ENCODE measurements at regions not wholly inside any gene's neighbourhood (a gene's known extent, or its start where the extent isn't known, plus 50 kb on each side); places are given as distances from the start of the nearest gene placed in this dataset.

DNA sequence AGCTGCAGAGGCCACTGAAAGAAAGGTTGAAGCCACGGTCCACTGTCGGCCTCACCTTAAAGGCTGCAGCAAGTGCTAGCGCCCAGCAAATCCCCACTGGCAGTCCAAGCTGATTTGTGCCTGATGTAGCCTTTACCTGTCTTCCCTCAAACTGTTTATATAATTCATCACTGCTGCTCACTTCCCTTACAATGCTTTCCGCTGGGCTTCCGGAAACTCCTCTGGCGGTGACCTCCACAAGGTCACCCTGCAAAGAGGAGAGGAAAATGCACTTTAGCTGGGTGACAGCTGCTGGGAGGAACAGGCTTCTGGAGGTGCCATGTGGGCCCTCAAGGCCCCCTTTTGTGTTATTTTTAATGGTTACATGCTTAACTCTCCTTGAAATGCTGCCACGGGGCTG, 126.2 kb downstream of the CMPK2 start:
- DNase-seq (ENCODE audit: low spot score), result no peak

DNA sequence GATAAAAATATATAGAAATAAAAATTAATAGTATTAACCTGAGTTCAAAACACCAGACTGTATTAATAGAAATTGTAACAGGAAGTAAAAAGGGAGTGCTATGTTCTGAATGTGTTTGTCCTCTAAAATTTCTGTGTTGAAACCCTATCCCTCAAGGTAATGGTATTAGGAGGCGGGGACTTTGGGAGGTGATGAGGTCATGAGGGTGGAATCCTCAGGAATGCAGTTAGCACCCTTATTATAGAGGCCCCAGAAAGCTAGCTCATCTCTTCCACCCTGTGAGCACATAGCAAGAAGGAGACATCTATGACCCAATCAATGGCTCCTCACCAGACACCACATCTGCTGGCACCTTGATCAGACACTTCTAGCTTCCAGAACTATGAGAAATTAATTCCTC, 124.5 kb downstream of the CMPK2 start:
- DNase-seq (ENCODE audit: low spot score), result peak; percentile 13

DNA sequence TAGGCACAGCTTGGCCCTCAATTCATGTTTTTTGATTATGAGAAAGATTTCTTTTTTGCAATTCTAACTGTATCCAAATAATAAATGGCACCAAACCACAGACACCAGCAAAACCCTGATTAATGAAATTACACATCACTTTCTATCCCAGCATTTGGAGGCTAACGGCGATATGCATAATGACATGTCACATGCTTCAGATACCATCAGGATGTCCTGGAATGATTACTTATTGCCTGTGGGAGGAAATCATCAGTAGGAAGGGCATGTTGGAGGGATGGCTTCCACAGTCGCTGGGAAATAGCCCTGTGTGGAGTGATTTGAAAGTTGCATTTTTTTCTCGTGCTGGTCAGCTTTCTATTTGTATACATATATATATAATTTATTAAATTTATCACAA, 121.7 kb downstream of the CMPK2 start:
- no peak for DNase-seq (ENCODE audit: low spot score)

DNA sequence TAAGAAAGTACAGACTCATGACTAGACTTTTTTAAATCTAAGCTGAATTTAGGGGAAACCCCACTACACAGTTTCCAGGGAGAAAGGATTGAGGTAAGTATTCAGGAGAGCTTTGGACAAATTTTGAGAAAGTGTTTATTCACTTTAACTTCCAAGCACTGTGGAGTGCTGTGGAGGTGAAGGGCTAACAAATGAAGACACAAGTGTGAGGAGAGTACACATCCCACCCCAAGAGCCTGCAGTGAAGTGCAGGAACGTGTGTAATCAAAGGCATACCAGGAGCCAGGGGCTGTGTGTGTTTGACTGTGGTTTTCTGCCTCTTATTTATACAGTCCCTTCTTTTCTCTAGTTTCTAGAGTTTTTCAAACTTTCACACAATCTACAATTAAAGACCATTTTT, 118.3 kb downstream of the CMPK2 start:
- DNase-seq (ENCODE audit: low spot score), result no peak

DNA sequence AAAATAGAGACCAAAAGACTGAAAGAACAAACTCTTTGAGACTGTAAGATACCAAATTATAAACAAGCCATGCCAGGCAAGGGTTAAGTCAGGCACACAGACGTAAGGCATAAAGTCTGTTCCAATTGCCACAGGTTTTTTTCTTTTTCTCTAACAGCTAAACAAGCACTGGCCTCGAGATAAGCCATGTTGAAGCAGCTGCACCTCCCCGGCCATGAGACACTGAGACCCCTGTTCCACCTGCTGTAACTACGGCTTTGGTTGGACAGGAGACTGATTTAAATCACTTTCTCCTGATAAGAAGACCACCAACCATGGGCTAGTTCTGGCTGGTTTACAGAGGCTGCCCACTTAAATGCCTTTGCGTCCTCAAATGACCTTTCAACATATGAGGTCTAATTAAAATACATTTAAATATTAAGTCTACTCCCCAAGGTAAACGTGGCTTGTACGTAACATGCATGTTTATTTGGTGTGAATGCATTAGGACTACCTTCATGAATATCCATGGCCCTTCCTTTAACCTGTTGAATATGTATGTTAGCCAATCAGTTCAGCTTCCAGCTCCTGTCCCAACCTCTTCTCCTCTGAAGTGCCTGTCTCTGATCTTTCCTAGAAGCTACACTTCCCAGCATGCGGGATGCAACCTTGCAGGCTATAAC, 117.2 kb downstream of the CMPK2 start:
- no peak for DNase-seq (ENCODE audit: low spot score)

DNA sequence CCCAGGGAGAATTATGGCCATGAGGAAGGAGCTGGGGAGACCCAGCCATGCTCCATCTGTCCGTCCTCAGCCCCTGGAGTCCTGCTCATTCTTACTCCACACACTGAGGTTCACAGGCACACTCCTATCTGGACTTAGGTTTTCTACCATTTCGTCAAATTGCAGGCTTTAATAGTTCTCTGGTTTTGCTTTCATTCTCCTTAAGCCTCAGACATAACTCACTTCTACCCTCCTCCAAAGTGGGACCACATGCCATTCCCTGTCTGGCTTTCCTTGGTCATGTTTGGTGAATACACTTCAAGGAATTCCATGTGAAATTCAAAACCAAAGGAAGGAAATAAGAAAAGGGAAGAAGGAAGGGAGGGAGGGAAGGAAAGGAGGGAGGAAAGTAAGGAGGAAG, 115.7 kb downstream of the CMPK2 start:
- DNase-seq (ENCODE audit: low spot score), result no peak

DNA sequence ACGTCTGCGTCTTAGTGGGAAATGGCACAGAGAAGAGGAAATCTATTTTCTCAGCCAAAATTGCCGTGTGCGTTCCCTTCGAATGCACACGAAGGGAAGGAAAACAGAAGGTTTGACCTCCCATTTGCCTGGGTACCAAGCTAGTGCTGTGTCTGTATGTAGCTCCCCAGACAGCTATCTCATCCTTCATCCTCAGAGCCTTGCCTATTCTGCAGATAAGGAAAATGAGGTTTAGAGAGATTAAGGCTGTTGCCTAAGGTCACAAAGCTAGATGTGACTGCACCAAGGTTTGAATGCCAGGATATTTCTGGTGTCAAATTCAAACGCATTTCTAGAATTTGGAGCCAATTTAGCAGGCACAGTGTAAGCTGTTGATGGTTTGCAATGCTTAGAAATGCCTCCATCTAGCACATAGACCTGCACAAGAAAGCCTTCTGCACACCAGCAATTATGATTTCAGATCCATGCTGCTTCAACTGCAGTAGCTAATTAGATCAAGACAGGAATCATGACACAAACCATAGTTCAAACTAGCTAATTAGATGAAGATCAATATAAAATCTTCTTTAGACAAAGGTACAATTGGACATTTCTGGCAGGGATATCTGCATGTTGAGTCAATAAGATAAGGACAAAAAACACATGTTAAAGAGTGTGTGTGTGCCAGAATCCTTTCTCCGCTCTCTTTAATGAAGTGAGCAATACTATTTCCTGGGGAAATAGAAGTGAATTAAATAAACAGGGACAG, 115.1 kb downstream of the CMPK2 start:
- DNase-seq (ENCODE audit: low spot score), result no peak

DNA sequence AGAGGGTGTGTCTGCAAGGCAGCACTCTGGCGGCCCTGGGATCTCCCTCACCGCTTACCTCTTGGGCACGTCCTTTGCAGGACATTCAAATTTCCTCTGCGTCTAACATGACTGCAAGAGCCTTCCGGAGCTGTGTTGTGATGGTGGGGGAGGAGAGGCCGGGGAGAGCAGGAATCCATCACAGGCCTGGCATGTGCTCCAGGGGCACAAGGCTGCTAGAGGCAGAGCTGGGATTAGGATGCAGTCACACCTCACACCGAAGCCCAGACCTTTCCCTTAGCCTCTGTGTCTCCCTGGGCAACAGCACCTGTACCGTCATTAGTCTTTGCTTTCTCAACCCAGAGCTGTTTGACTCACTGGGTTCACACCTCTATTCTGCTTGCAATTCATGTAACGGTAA, 111.3 kb downstream of the CMPK2 start:
- no peak for DNase-seq (ENCODE audit: low spot score)

DNA sequence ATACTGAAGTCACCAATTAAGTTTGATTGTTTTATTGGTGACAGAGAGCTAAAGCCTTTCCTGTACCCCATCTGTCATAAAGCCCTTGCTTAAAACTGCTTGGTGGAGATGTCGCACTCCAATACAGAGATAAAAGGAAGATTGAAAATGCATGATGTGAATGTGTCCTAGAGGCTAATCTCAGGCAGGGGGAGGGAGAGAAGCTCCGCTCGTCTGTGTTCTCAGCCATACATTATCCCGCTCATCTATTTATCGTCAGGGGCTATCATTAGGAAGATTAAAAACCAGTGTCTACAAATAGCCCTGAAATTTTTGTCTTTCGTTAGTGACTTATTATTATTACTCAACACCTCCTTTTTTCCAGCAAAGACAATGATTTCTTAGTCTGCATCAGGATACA, 110.3 kb downstream of the CMPK2 start:
- no peak for DNase-seq (ENCODE audit: low spot score)

DNA sequence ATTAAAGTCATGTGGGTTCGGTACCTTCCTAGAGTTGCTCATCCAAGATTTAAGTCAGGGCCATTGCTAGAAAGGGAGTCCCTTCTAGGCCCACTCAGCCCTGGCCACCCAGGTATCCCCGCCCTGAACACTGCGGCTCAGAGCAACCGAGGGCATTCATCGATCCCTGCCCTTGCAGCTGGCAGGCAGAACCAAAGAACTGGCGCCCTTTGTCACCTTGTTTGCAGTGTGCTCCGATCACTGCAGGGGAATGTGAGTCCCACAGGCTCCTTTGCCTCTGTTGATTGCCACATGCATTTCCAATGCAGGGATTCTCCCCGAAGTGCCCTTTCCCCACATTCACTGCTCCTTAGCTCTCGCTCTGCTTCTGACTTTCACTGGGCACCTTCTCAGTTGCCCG, 108.5 kb downstream of the CMPK2 start:
- no peak for DNase-seq (ENCODE audit: low spot score)

DNA sequence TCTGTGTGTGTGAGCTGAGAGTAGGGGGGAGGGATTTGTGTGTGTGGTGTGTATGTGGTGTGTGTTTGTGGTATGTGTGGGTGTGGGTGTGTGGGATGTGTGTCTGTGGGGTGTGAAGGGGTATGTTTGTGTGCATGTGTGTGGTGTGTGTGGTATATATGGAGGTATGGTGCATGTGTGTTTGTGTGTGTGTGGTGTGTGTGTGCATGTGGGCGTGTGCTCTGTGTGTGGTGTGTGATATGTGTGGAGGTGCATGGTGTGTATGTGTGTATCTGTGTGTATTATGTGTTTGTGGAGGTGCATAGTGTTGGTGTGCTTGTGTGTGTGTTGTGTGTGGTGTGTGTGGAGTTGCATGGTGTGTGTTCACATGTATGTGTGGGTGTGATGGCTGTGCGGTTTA, 106.0 kb downstream of the CMPK2 start:
- DNase-seq (ENCODE audit: low spot score), result no peak

DNA sequence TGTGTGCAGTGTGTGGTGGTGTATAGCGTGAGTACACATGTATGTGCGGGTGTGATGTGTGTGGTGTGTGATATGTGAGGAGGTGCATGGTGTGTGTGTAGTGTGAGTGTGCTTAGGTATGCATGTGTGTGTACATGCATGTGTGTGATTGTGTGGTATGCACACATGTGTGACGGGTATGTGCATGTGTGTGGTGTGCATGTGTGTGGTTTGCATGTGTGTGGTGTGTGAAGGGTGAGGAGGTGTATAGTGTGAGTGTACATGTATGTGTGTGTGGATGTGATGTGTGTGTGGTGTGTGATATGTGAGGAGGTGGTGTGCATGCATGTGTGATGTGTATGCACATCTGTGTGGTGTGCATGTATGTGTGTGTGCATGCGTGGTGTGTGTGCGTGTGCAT, 105.6 kb downstream of the CMPK2 start:
- DNase-seq (ENCODE audit: low spot score), result no peak

DNA sequence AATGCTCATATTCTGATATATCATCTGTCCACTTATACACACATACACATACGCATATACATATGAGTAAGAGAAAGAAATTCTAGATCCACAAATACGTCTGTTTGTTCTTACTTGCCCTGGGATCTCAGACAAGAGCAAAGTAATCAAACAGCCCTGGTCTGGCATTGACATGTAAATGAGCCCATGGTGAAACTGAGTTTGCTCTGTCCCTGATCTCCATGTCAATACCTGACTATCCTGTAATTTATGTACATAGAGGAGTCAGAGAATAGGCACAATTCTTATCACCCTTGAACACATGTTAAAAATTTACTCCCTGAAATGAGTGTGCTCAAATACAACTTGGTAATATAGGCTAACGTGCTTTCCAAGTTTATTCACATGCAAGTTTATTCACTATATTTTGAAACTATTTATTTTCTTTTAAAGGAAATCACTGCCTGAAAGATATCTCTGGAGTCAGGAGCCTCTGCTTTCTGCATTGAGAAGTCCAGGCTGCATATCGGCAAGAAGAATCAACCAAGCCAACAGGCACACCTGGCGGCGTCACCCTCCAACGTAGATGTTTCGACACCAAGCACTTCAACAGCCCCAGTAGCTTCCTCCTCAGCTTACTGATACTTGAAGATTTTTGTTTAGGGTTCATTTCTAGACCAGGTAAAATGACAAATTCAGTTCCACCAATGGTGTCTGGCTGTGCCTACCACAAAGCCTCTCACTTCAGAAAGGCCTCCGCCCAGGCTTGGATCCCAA, 100.6 kb downstream of the CMPK2 start:
- DNase-seq (ENCODE audit: low spot score), result no peak

DNA sequence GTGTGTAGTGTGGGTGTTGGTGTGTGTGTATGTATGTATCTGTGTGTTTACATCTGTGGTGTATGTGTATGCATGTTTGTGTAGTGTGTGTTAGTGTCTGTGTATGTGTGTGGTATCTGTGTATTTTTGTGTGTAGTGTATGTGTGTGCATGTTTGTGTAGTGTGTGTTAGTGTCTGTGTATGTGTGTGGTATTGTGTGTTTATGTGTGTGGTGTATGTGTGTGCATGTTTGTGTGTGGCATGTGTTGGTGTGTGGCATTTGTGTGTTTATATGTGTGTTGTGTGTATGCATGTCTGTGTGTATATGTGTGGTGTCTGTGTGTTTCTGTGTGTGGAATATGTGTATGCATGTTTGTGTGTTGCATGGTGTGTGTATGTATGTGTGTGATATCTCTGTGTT, 96.4 kb downstream of the CMPK2 start:
- DNase-seq (ENCODE audit: low spot score), result no peak

DNA sequence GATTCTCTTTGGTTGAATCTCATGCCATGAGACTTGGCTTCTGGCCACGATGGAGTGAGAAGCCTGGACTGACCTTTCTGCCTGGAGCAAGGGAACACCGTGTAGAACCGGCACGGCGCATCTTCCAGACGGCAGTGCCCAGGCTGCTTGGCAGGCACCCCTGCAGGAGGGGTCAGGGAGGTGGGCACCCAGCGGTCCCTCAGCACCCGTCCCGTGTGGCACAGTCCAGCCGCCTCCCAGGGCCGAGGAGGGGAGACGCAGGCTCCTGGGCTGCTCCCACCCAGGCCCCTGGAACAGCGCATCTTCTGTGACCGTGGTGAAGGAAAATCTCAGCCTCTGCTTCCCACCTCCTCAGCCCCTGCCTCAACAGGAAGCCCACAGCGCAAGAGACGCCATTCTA, 95.7 kb downstream of the CMPK2 start:
- no peak for DNase-seq (ENCODE audit: low spot score)

DNA sequence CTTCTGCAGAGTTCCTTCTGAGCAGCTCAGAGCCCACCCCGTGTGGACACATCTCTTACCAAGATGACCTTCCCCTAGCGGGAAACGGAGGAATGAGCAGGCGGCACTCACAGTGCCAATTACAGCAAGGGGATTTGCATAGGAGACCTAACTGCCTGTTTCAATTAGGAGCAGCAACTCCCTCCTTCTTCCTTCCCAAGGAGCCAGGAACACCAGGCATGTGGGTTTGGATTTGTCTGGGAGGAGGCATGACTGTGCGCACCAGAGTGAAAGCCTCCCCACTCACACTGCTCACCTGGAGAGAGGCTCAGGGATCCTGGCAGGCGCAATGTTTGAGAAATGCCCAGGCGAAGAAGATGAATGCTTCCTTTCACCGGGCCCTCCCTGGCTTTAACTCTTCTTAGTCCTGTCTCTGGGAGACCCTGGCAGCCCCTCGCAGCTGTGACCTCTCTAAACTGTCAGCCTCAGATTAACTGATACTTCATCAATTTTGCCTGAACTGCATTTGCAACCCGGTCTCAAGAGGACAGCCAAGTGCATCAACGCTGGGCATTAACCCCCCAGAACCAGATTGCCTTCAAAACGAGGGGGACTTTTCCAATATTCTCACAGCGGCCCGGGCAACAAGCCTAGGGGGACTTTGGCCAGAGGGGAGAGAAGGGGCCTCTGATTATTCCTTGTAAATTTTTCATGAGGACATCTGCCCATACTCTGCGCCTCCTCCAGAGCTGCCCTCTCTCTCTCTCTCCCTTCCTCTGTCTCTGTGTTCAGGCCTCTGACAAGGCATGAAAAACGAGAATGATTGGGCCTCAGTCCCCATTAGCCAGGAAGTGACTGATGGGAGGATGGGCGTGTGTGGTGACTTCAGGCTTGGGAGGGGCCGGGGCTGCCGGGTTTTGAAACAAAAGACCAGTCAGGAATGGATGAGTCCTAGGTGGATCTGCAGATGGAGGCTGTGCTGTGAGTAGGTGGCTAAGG, 93.8 kb downstream of the CMPK2 start:
- DNase-seq (ENCODE audit: low spot score), result peak; percentile 41

DNA sequence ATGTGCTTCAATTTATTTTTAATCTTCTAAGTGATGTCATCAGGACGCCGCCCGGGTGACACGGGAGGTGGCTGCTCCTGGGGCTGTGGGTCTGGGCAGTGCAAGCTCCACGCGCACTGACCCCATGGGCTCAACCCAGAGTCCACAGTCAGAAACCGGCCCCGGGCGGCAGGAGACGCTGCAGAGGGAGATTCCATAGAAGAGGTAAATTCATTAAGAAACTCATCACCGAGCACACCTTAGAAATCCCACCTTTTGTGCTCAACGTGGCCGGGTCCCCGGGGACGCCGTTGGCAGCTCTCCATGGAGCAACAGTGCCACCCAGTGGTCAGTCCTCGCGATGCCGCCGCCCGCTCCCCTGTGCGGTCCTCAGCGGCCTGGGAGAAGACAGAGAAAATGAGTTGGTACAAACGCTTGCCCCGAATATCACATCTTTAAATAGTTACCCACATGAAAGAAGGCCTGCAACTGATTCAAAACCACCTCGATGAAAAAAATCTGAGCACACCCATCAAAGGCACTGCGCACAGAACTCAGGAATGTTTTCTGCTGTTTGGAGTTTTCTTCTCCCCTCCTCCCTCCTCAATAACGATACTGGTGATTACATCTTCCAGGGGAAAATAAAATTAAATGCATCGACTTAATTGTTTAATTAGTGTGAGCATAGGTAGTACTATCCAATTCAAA, 92.6 kb downstream of the CMPK2 start:
- peak; percentile 48 for DNase-seq (ENCODE audit: low spot score)

DNA sequence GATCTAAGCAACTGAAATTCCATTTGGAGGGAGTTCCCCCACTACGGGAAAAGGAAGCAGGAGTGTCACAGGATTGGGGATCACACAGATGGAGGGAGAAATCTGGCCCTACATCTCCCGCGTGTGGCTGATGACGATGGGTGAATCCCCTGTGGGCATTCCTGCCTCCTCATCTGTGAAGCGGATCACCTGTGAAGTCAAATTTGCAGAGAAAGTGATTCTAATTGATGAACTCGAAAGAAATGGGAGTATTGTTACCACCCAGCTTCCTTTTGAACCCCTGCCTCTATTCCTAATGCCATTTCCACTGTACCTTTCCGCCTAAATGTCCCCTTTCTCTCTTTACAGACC, 92.0 kb downstream of the CMPK2 start:
- no peak for DNase-seq (ENCODE audit: low spot score)

DNA sequence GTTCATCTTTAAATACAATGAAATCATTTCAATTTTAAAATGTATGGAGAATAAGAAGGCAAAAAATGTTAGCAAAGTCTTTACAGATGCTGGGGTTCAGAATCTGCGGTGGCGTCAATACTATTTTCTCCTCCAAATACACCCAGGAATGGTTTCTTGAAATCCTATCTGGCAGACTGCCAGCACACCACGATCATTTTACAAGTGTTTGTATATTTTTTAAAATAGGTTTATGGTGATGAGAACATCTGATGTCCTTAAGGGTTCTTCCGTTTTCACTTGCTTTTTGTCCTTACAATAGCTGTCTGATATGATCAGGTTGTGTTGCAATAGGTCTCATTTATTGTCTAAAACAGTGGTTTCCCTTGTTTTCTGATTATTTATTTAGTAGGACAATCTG, 89.6 kb downstream of the CMPK2 start:
- no peak for DNase-seq (ENCODE audit: low spot score)

DNA sequence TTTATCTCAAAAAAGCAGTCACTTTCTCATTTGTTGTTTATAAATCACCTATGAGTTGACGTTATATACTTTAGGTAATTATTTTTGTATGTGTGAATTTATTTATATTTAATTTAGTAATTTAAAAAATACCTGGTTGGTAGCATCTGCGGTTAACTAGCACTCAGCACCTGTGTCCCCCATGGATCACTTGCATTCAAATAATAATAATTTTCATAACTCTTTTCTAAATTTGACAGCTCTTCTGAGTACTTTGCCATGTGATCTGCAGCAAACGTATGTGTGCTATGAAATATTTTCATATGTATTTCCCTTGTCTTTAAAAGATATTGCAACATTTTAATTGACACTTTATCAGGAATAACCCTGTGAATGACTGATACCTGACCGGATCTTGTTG, 88.1 kb downstream of the CMPK2 start:
- DNase-seq (ENCODE audit: low spot score), result no peak

DNA sequence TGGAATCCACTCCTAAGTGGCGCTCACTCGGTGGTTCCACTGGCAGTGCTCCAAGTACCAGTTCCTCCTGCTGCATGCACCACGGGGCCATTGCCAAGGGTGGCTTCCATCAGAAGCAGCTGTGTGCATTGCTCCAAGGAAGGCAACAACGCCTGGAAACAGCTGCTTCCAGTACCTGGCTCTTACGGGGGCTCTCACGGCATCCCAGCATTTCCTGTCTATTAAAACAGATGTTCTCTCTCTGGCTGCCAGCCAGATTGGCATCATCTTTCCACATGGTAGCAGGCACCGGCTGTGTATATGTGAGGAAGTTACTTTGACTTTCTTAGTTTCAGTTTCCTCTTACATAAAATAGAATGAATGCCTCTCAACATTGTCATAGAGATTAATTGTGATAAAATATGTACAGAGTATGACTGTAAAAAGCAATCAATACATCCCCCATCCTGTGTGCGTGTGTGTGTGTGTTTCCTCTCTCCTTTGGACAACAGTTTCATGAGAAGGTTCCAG, 84.9 kb downstream of the CMPK2 start:
- DNase-seq (ENCODE audit: low spot score), result peak; percentile 60

Measured in kidney tubule cell (primary cell).